ENCODE measurements at regions not wholly inside any gene's neighbourhood (a gene's known extent, or its start where the extent isn't known, plus 50 kb on each side); places are given as distances from the start of the nearest gene placed in this dataset.

DNA sequence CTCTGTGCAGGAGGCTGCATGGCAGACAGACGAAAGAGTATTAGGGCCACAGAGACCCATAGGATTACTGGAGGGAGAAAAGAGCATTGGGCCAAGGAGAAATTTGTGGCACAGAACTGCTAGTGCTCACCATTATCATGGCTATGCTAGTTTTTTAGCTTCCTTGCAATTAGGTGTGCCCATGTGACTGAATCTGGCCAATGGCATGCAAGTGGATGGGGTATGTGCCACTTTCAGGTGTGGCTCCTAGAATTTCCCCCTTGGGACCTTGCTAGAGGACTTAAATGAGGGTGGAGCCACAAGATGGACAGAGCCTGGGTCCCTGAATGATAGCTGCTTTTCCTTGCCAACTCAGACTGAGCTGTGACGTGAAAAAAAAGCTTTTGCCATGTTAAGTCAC is 73.9 kb upstream of the TENM4 start:
- Mint-ChIP-seq H3K4me1 (ENCODE audit: insufficient read depth, unreplicated experiment) (no peaks in the 10 kb centered on the region), H3K27ac (ENCODE audit: low read depth, unreplicated experiment) (no peak overlapping the region), H3K4me3 (ENCODE audit: unreplicated experiment) (no peak overlapping the region), H3K27me3 (ENCODE audit: insufficient read depth, unreplicated experiment) (peaks cover 17% of the 10 kb centered on the region), H3K9me3 (ENCODE audit: unreplicated experiment) (no peaks in the 10 kb centered on the region), H3K36me3 (ENCODE audit: insufficient read depth, unreplicated experiment) (no peaks in the 10 kb centered on the region)
- TF ChIP-seq, protein P1, sequence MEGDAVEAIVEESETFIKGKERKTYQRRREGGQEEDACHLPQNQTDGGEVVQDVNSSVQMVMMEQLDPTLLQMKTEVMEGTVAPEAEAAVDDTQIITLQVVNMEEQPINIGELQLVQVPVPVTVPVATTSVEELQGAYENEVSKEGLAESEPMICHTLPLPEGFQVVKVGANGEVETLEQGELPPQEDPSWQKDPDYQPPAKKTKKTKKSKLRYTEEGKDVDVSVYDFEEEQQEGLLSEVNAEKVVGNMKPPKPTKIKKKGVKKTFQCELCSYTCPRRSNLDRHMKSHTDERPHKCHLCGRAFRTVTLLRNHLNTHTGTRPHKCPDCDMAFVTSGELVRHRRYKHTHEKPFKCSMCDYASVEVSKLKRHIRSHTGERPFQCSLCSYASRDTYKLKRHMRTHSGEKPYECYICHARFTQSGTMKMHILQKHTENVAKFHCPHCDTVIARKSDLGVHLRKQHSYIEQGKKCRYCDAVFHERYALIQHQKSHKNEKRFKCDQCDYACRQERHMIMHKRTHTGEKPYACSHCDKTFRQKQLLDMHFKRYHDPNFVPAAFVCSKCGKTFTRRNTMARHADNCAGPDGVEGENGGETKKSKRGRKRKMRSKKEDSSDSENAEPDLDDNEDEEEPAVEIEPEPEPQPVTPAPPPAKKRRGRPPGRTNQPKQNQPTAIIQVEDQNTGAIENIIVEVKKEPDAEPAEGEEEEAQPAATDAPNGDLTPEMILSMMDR (IDR thresholded peaks at IDR 0.05; ENCODE audit: unreplicated experiment): no peak
- DNase-seq (ENCODE audit: unreplicated experiment): no peak
- ChIA-PET POLR2A (no interaction called here), CTCF (interaction anchor here (0.7 to 0.8 kb wide), 2 partner anchors 21 to 585 kb away, joined by 3 read pairs; no protein-coding TSS in a partner anchor)
- intact Hi-C loops (cut with micrococcal nuclease): no loop called here
- no TSS peak for BruUV-seq (replicated peaks)

DNA sequence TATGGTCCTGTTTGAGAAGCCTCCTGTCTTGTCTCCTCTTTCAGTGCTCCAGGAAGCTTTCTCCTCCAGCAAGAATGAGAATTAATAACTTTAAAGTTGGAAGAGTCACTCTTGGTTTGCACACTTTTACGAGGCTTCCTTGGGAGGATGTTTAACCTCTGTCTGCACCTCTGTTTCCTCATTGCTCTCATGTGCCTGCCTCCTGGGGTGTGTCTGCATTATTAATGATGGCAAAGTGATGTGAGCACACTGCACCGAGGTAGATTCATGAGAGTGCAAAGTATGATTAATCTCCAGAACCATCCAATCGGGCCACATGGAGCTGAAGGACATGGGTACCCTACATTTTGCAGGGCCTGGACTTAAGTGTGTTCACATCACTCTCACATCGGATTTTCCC is 73.5 kb upstream of the TENM4 start:
- BruUV-seq (replicated peaks): no TSS peak
- intact Hi-C loops (cut with micrococcal nuclease): no loop called here
- H3K4me1 Mint-ChIP-seq (ENCODE audit: insufficient read depth, unreplicated experiment): no peaks in the 10 kb centered on the region
- peaks cover 17% of the 10 kb centered on the region for H3K27me3 Mint-ChIP-seq (ENCODE audit: insufficient read depth, unreplicated experiment)
- no peak for DNase-seq (ENCODE audit: unreplicated experiment)
- no peak overlapping the region for H3K4me3 Mint-ChIP-seq (ENCODE audit: unreplicated experiment)
- POLR2A ChIA-PET: no interaction called here
- H3K27ac Mint-ChIP-seq (ENCODE audit: low read depth, unreplicated experiment): no peak overlapping the region
- TF ChIP-seq, protein P1 (IDR thresholded peaks at IDR 0.05; ENCODE audit: unreplicated experiment): no peak
- CTCF ChIA-PET: interaction anchor here (0.8 kb wide), 1 partner anchor 20 kb away, joined by 3 read pairs; no protein-coding TSS in a partner anchor
- H3K36me3 Mint-ChIP-seq (ENCODE audit: insufficient read depth, unreplicated experiment): no peaks in the 10 kb centered on the region
- no peaks in the 10 kb centered on the region for H3K9me3 Mint-ChIP-seq (ENCODE audit: unreplicated experiment)

DNA sequence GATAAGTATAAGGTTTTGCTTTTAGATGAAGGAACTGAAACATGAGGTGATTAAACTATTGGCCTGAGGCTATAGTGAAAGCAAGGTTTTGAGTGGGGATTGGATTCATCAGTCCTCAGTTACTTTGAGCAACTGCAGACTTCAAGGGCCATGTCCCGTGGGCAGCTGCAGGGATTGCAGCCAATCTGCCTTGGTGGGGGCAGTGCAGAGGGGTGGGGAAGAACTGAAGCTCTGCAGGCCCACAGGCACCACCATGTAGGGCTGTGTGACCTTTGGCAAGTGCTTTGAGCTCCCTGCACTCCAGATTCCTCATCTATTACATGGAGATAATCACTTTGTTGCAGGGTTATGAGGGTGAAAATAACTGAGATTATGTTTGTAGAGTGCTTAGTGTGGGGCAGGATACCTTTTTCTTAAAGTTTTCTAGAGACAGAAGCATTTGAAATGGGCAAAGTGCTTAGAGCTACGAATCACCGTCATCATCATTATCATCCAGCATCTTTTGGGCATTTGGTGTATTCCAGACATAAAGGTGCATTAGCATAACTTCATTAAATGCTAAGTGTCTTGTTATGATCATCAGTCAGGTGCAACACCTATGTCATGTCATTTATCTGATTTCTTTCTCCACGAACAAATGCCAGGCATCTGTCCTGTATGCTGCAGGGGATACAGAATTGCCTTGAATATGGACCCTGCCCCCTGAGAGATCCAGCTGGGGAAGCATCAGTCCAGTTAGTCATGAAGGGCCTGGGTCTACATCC is 72.1 kb upstream of the TENM4 start:
- H3K9me3 Mint-ChIP-seq (ENCODE audit: unreplicated experiment): no peaks in the 10 kb centered on the region
- DNase-seq (ENCODE audit: unreplicated experiment): no peak
- ChIA-PET POLR2A (no interaction called here), CTCF (interaction anchor here (0.6 to 0.8 kb wide), 2 partner anchors 867 to 1193 kb away, joined by 3 read pairs; no protein-coding TSS in a partner anchor)
- intact Hi-C loops (cut with micrococcal nuclease): no loop called here
- H3K27me3 Mint-ChIP-seq (ENCODE audit: insufficient read depth, unreplicated experiment): peaks cover 17% of the 10 kb centered on the region
- H3K4me1 Mint-ChIP-seq (ENCODE audit: insufficient read depth, unreplicated experiment): peaks cover 2% of the 10 kb centered on the region
- no TSS peak for BruUV-seq (replicated peaks)
- H3K36me3 Mint-ChIP-seq (ENCODE audit: insufficient read depth, unreplicated experiment): no peaks in the 10 kb centered on the region
- no peak overlapping the region for H3K4me3 Mint-ChIP-seq (ENCODE audit: unreplicated experiment)
- TF ChIP-seq, protein P1 (IDR thresholded peaks at IDR 0.05; ENCODE audit: unreplicated experiment): no peak
- H3K27ac Mint-ChIP-seq (ENCODE audit: low read depth, unreplicated experiment): no peak overlapping the region

DNA sequence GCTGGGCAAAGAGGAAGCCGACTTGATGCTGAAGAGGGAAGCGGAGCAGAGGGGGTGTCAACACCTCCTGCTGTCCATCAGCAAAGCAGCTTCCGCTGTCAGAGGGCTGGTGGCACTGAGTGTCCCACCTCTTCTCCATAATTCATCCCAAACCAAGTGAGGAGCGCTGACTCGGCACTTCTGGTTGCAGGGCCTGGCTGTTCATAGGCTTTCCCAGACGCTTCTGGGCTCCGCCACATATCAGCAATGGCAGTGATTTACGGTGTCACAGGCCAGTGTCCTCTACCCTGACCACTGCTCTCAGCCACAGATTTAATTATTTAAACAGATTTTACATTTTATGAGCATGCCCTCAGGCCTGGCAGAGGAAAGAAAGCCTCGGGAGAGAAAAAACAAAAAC is 70.1 kb upstream of the TENM4 start:
- ChIA-PET CTCF (interaction anchor here (0.7 kb wide), 1 partner anchor 212 kb away, joined by 3 read pairs; no protein-coding TSS in a partner anchor), POLR2A (no interaction called here)
- no peaks in the 10 kb centered on the region for H3K9me3 Mint-ChIP-seq (ENCODE audit: unreplicated experiment)
- H3K4me1 Mint-ChIP-seq (ENCODE audit: insufficient read depth, unreplicated experiment): peaks cover 5% of the 10 kb centered on the region
- DNase-seq (ENCODE audit: unreplicated experiment): no peak
- no TSS peak for BruUV-seq (replicated peaks)
- intact Hi-C loops (cut with micrococcal nuclease): no loop called here
- peaks cover 6% of the 10 kb centered on the region for H3K27me3 Mint-ChIP-seq (ENCODE audit: insufficient read depth, unreplicated experiment)
- H3K36me3 Mint-ChIP-seq (ENCODE audit: insufficient read depth, unreplicated experiment): no peaks in the 10 kb centered on the region
- TF ChIP-seq, protein P1 (IDR thresholded peaks at IDR 0.05; ENCODE audit: unreplicated experiment): no peak
- no peak overlapping the region for H3K4me3 Mint-ChIP-seq (ENCODE audit: unreplicated experiment)
- H3K27ac Mint-ChIP-seq (ENCODE audit: low read depth, unreplicated experiment): no peak overlapping the region

All from MCF 10A (cell line).